Amniotic stem cell (primary cell): ENCODE measurements at regions not wholly inside any gene's neighbourhood (a gene's known extent, or its start where the extent isn't known, plus 50 kb on each side); places are given as distances from the start of the nearest gene placed in this dataset.
"Not testable (repeated sequence)": the region's sequence is repeated elsewhere in the genome, so short reads cannot be mapped to it uniquely, and the experiment has no call there.

Source experiments
- DNase-seq: peaks from one replicate; lab custom pipeline; 2025; lab: John Stamatoyannopoulos, UW

- no peak for DNase-seq
Observed at GRCh38 chr14:41289025-41289424, 317.7 kb upstream of the LRFN5 start.

GRCh38 chr14:41285186-41285748 lies 321.4 kb upstream of the LRFN5 start:
- DNase-seq, result no peak

- no peak for DNase-seq
Observed at GRCh38 chr14:41280745-41281144, 325.9 kb upstream of the LRFN5 start.

- no peak for DNase-seq
Observed at GRCh38 chr14:41277450-41277849, 329.2 kb upstream of the LRFN5 start.

- DNase-seq, result no peak
Observed at GRCh38 chr14:41257476-41257875, 349.2 kb upstream of the LRFN5 start.

- DNase-seq, result no peak
Observed at GRCh38 chr14:41235466-41235865, 371.2 kb upstream of the LRFN5 start.

- DNase-seq, result no peak
Observed at GRCh38 chr14:41230683-41231082, 376.0 kb upstream of the LRFN5 start.

- no peak for DNase-seq
Observed at GRCh38 chr14:41229824-41230223, 376.9 kb upstream of the LRFN5 start.

- no peak for DNase-seq
Observed at GRCh38 chr14:41225433-41225832, 381.2 kb upstream of the LRFN5 start.

GRCh38 chr14:41222581-41222980 lies 384.1 kb upstream of the LRFN5 start:
- no peak for DNase-seq

GRCh38 chr14:41214978-41215377 lies 391.7 kb upstream of the LRFN5 start:
- not testable (repeated sequence) for DNase-seq

GRCh38 chr14:41201696-41202095 lies 405.0 kb upstream of the LRFN5 start:
- DNase-seq, result no peak

GRCh38 chr14:41187868-41188267 lies 418.8 kb upstream of the LRFN5 start:
- DNase-seq, result no peak

- DNase-seq, result no peak
Observed at GRCh38 chr14:41171045-41171444, 435.6 kb upstream of the LRFN5 start.

- DNase-seq, result no peak
Observed at GRCh38 chr14:41167040-41167439, 439.6 kb upstream of the LRFN5 start.

- no peak for DNase-seq
Observed at GRCh38 chr14:41154143-41154807, 452.4 kb upstream of the LRFN5 start.

GRCh38 chr14:41146391-41146790 lies 460.3 kb upstream of the LRFN5 start:
- DNase-seq, result no peak

GRCh38 chr14:41144370-41144769 lies 462.3 kb upstream of the LRFN5 start:
- no peak for DNase-seq

- no peak for DNase-seq
Observed at GRCh38 chr14:41137741-41138140, 468.9 kb upstream of the LRFN5 start.

- DNase-seq, result no peak
Observed at GRCh38 chr14:41130274-41130673, 476.4 kb upstream of the LRFN5 start.

GRCh38 chr14:41120402-41120801 lies 486.3 kb upstream of the LRFN5 start:
- no peak for DNase-seq

- no peak for DNase-seq
Observed at GRCh38 chr14:41096131-41096530, 510.5 kb upstream of the LRFN5 start.

- no peak for DNase-seq
Observed at GRCh38 chr14:41087056-41087455, 519.6 kb upstream of the LRFN5 start.

GRCh38 chr14:41073544-41073943 lies 533.1 kb upstream of the LRFN5 start:
- DNase-seq, result no peak
